Activated naive CD8-positive, alpha-beta T cell (primary cell): ENCODE measurements at regions not wholly inside any gene's neighbourhood (a gene's known extent, or its start where the extent isn't known, plus 50 kb on each side); places are given as distances from the start of the nearest gene placed in this dataset.

Experiments
- H3K27ac Mint-ChIP-seq: one replicate; pipeline ENCODE4 v1.8.0; 2021; ENCODE audit warnings: mixed read lengths
- H3K27me3 Mint-ChIP-seq: one replicate; pipeline ENCODE4 v1.8.0; 2021; ENCODE audit warnings: mixed read lengths
- H3K36me3 Mint-ChIP-seq: one replicate; pipeline ENCODE4 v1.8.0; 2021; ENCODE audit warnings: mixed read lengths
- H3K4me1 Mint-ChIP-seq: one replicate; pipeline ENCODE4 v1.8.0; 2021; ENCODE audit warnings: low read depth, mixed read lengths
- H3K4me3 Mint-ChIP-seq: one replicate; pipeline ENCODE4 v1.8.0; 2021; ENCODE audit warnings: mild to moderate bottlenecking, mixed read lengths
- H3K9me3 Mint-ChIP-seq: one replicate; pipeline ENCODE4 v1.8.0; 2021; ENCODE audit warnings: low read depth, mixed read lengths

DNA sequence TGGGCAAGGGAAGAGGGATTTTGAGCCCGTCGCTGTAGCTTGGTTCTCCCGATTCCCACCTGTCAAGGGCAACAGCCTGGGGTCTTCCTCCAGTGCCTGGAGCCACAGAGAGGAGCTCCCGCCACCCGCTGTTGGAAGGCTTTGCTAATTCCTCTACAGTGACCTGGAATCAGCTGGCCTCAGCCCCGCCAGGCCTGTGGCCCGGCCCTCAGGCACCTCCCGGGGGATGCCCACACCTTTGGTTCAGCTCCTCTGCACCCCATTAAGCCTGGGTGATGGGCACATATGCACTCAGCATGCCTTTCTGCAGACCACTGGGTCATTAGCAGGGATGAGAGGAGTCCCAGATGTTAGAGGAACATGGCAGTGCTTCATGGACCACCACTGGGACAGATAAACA, 121.4 kb upstream of the MKI67 start:
- Mint-ChIP-seq H3K9me3 (no peaks in the 10 kb centered on the region), H3K27me3 (no peaks in the 10 kb centered on the region), H3K4me1 (no peaks in the 10 kb centered on the region), H3K4me3 (no peak overlapping the region), H3K36me3 (no peaks in the 10 kb centered on the region), H3K27ac (no peak overlapping the region)

DNA sequence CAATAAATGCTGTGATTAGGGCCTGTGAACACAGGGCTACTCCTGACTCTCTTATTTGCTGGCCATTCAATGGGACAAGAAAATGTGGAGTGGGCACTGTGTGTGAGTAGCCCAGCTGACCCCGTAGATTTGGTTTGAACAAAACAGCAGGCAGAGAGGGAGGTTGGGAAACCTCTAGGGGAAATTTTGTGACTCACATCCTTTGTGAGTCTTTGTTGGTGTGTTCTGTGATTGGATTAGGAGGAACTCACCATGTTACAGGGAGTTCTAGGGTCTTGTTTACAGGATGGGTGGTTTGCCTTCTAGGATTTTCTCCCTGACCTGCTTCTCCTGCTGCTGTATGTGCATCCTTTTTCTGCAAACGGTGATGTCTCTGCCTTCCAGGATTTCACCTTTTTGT, 128.3 kb upstream of the MKI67 start:
- Mint-ChIP-seq H3K36me3 (no peaks in the 10 kb centered on the region), H3K27me3 (no peaks in the 10 kb centered on the region), H3K27ac (no peak overlapping the region), H3K4me1 (no peaks in the 10 kb centered on the region), H3K9me3 (no peaks in the 10 kb centered on the region), H3K4me3 (no peak overlapping the region)

DNA sequence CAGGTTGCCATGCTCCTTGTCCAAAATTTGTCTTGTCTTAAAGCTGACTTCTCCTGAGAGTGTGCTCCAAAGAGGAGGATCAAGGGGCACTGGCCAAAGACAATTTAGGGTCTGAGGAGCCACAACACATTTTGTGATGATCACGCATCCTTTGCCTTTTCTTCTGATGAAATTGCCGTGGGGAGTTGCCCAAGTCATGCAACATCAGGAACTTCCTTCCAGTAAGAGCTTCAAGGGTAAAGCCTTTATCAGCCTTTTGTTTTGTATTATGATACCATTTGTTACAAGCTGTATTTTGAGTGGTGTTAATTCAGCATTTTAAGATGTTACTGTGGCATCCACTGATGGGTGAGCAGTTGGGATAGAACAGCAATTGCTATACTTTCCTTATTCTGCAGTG, 131.2 kb upstream of the MKI67 start:
- H3K36me3 Mint-ChIP-seq = no peaks in the 10 kb centered on the region
- no peak overlapping the region for H3K27ac Mint-ChIP-seq
- H3K27me3 Mint-ChIP-seq = peaks cover 2% of the 10 kb centered on the region
- H3K9me3 Mint-ChIP-seq = no peaks in the 10 kb centered on the region
- H3K4me3 Mint-ChIP-seq = no peak overlapping the region
- H3K4me1 Mint-ChIP-seq = no peaks in the 10 kb centered on the region

DNA sequence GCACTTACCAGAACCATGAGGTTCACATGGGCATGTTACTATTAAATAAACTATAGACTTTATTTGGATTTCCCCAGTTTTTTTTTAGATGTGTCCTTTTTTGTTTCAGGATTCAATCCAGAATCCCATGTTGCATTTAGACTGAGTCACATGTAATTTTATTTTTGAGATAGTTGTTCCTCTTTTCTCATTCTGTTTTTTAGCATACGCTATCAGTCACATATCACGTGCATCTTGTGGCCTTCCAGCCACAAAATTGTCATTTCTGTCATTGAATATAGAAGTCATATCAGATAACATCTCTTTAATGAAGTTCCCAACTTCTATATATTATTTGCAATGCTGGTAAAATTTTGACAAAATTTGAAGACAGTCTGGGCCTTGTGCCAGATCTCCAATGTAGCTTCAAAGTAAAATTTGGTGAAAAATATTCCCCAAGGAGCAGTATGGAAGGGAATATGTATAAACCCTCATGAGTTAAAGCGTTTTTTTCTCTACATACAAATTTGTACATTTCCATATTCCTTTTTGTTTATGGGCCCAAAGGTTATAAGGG, 132.3 kb upstream of the MKI67 start:
- peaks cover 4% of the 10 kb centered on the region for H3K27me3 Mint-ChIP-seq
- H3K4me3 Mint-ChIP-seq = no peak overlapping the region
- no peaks in the 10 kb centered on the region for H3K4me1 Mint-ChIP-seq
- H3K27ac Mint-ChIP-seq = no peak overlapping the region
- H3K9me3 Mint-ChIP-seq = no peaks in the 10 kb centered on the region
- H3K36me3 Mint-ChIP-seq = no peaks in the 10 kb centered on the region

DNA sequence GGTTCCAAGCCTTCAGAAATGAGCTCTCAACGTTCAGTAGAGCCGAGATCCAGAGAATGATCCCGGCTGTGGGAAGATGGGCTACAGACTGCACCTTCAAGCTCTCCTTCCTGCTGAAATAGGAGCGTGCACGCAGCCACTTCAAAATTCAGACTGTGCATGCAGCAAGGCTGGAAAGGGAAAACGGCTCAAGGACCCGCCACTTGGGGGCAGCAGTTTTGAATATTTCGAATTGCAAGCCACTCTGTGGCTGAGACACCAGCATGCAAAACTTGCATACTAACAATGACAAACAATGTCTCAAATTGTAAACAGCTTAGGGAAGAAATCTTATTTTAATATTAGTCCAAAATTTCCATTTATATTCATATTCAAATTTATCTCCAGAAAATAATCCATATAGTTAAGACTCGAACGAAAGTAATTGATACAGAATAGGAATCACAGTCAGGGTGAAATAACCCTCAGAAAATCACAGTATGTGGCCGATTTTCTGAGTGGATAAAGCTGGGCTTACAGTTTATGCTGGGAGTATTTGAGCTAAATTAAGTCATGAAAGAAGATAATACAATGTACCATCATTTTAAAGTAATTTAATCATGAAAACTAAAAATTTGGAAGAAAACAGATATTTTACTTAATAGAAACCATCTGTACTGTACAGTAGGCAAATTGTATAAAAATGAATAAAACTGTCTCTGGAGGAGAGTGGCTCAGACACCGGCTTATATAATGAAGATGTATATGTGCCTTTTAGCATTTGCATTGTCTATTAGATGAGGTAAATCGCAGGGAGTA, 137.9 kb upstream of the MKI67 start:
- H3K27me3 Mint-ChIP-seq = peaks cover 30% of the 10 kb centered on the region
- H3K27ac Mint-ChIP-seq = no peak overlapping the region
- no peaks in the 10 kb centered on the region for H3K9me3 Mint-ChIP-seq
- no peak overlapping the region for H3K4me3 Mint-ChIP-seq
- H3K36me3 Mint-ChIP-seq = no peaks in the 10 kb centered on the region
- no peaks in the 10 kb centered on the region for H3K4me1 Mint-ChIP-seq

DNA sequence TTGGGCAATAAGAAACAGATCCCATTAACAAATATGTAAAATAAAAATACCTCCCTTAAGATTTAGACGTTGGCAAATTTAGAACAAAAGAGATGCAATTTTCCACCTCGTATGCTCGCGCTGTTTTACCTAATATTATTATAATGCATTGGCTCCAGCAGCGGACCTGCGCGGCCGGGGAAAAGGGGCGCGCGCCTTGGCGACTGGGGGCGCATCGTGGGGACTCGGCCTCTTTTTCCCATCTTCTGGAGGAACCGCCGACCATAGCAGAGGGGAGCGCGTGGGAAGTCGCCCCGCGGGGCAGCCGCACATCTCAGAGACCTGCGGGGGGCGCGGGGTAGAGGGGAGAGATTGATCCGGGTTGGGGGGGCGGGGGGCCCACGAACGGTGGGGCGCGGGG, 139.4 kb upstream of the MKI67 start:
- Mint-ChIP-seq H3K36me3 (no peaks in the 10 kb centered on the region), H3K4me3 (no peak overlapping the region), H3K9me3 (no peaks in the 10 kb centered on the region), H3K4me1 (no peaks in the 10 kb centered on the region), H3K27me3 (peaks cover 35% of the 10 kb centered on the region), H3K27ac (no peak overlapping the region)

- Mint-ChIP-seq H3K9me3 (no peaks in the 10 kb centered on the region), H3K4me1 (no peaks in the 10 kb centered on the region), H3K36me3 (no peaks in the 10 kb centered on the region), H3K27me3 (peaks cover 45% of the 10 kb centered on the region), H3K4me3 (no peak overlapping the region), H3K27ac (no peak overlapping the region)
Measured at GRCh38 chr10:128267581-128267980, 141.4 kb upstream of the MKI67 start.

GRCh38 chr10:128268015-128268722, 141.9 kb upstream of the MKI67 start:
- no peaks in the 10 kb centered on the region for H3K9me3 Mint-ChIP-seq

DNA sequence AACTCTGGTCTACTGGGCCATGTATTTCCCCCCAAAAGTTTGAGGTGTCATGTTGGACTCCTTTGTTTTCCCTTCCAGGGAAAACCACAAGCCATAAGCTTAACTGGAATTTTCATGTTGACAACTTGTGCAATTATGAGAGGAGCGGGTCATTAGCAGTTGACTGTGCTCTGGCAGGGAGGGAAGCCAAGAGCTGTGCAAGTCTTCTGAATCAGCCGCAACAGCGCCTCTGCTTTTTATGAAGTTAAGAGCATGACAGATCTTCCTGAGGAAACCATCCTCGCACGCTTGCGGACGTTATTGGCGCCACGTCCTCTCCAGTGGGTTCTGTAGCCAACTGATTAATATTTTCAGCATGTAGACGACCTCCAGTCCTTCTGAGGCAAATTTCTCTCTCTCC, 148.7 kb upstream of the MKI67 start:
- H3K4me1 Mint-ChIP-seq = peaks cover 9% of the 10 kb centered on the region
- H3K36me3 Mint-ChIP-seq = no peaks in the 10 kb centered on the region
- no peak overlapping the region for H3K27ac Mint-ChIP-seq
- H3K4me3 Mint-ChIP-seq = peak overlapping the region; percentile 74
- H3K9me3 Mint-ChIP-seq = no peaks in the 10 kb centered on the region
- peaks cover 32% of the 10 kb centered on the region for H3K27me3 Mint-ChIP-seq

More at GRCh38 chr10:128268015-128268722, 141.9 kb upstream of the MKI67 start:
- H3K27ac Mint-ChIP-seq = no peak overlapping the region
- no peaks in the 10 kb centered on the region for H3K36me3 Mint-ChIP-seq
- H3K4me3 Mint-ChIP-seq = no peak overlapping the region
- H3K4me1 Mint-ChIP-seq = no peaks in the 10 kb centered on the region
- H3K27me3 Mint-ChIP-seq = peaks cover 47% of the 10 kb centered on the region

DNA sequence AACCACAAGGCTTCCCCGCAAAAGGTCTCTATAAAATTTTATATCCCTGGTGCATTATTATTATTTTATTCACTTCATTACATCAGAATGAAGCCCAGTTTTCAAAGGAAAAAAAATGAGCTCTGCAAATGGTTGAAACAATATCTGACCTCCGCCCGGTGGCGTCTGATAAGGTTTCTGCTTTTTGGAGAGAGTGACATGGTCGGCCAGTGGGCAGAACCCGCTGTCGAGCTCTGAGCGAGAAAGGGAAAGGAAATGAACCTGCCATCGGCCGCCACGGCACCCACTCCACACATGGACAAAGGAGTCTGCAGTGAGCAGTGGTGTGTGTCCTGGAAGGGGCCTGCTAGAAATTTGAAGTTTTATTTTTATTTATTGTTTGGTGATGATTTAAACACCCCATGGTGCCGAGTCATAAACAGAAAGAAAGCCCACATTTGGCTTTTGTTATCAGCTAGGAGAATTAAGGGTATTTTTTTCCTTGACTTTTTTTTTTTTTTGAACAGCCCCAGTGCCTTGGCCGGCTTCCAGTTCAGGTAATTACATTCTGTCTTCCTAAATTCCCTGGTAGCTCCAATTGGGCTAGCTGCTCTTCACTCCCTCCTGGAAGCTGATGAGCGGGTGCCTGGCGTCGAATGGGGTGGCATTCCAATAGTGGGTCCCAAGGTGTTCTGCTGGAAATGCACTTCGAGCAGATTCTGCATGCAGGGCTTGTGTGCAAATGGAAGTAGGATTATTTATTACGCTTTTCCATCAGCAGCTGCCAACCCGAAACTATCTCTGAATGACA, 149.4 kb upstream of the MKI67 start:
- Mint-ChIP-seq H3K36me3 (no peaks in the 10 kb centered on the region), H3K4me3 (peak overlapping the region; percentile 74), H3K27me3 (peaks cover 31% of the 10 kb centered on the region), H3K27ac (no peak overlapping the region), H3K9me3 (no peaks in the 10 kb centered on the region), H3K4me1 (peaks cover 9% of the 10 kb centered on the region)

- no peaks in the 10 kb centered on the region for H3K9me3 Mint-ChIP-seq
- peaks cover 9% of the 10 kb centered on the region for H3K4me1 Mint-ChIP-seq
- peaks cover 20% of the 10 kb centered on the region for H3K27me3 Mint-ChIP-seq
Measured at GRCh38 chr10:128277267-128277840, 151.1 kb upstream of the MKI67 start.

DNA sequence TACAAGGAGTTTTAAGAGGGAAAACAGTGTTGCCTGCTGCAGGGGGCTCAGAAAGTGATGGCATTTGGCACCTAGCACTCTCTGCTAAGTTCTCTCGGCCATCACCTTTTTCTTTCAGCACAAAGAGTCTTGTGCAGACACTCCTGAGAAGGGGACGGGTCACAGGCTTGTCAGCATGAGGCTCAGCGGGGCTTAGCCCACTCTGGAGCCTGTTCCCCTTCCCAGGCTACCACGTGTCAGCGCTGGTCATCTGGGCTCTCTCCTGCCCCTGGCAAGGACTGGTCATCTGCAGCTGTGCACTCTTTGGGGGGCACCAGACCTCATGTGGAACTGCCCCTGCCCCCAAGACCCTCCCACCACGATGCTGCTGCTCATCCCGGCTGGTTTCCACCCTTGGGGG, 152.1 kb upstream of the MKI67 start:
- no peaks in the 10 kb centered on the region for H3K9me3 Mint-ChIP-seq
- H3K27me3 Mint-ChIP-seq = peaks cover 17% of the 10 kb centered on the region
- peaks cover 9% of the 10 kb centered on the region for H3K4me1 Mint-ChIP-seq
- H3K36me3 Mint-ChIP-seq = no peaks in the 10 kb centered on the region
- no peak overlapping the region for H3K4me3 Mint-ChIP-seq
- no peak overlapping the region for H3K27ac Mint-ChIP-seq

More at GRCh38 chr10:128277267-128277840, 151.1 kb upstream of the MKI67 start:
- no peak overlapping the region for H3K27ac Mint-ChIP-seq
- H3K4me3 Mint-ChIP-seq = no peak overlapping the region
- H3K36me3 Mint-ChIP-seq = no peaks in the 10 kb centered on the region

- H3K27ac Mint-ChIP-seq = no peak overlapping the region
- H3K9me3 Mint-ChIP-seq = no peaks in the 10 kb centered on the region
- peaks cover 2% of the 10 kb centered on the region for H3K4me1 Mint-ChIP-seq
- H3K36me3 Mint-ChIP-seq = no peaks in the 10 kb centered on the region
- H3K27me3 Mint-ChIP-seq = peaks cover 5% of the 10 kb centered on the region
- H3K4me3 Mint-ChIP-seq = no peak overlapping the region
Measured at GRCh38 chr10:128280271-128280670, 154.0 kb upstream of the MKI67 start.

GRCh38 chr10:128281343-128281742, 155.1 kb upstream of the MKI67 start:
- no peak overlapping the region for H3K27ac Mint-ChIP-seq
- H3K4me1 Mint-ChIP-seq = no peaks in the 10 kb centered on the region
- H3K4me3 Mint-ChIP-seq = no peak overlapping the region
- H3K36me3 Mint-ChIP-seq = no peaks in the 10 kb centered on the region
- H3K9me3 Mint-ChIP-seq = no peaks in the 10 kb centered on the region
- H3K27me3 Mint-ChIP-seq = peaks cover 8% of the 10 kb centered on the region
